Retinal pigment epithelial cell (primary cell): ENCODE measurements at regions not wholly inside any gene's neighbourhood (a gene's known extent, or its start where the extent isn't known, plus 50 kb on each side); places are given as distances from the start of the nearest gene placed in this dataset.

ENCODE experiments used
- DNase-seq: peaks from one replicate; pipeline ENCODE4 v3.0.0-alpha.2; 2010; ENCODE audit warnings: low read depth
- H3K4me3 ChIP-seq: 2 replicates; pipeline ENCODE4 v1.5.1; 2011; ENCODE audit warnings: mild to moderate bottlenecking, low read length, control low read depth, moderate library complexity
- CTCF ChIP-seq: conservative IDR thresholded peaks from 2 replicates; pipeline ENCODE4 v1.5.1; 2011; ENCODE audit warnings: low read depth, low read length, control low read depth, inconsistent platforms

DNA sequence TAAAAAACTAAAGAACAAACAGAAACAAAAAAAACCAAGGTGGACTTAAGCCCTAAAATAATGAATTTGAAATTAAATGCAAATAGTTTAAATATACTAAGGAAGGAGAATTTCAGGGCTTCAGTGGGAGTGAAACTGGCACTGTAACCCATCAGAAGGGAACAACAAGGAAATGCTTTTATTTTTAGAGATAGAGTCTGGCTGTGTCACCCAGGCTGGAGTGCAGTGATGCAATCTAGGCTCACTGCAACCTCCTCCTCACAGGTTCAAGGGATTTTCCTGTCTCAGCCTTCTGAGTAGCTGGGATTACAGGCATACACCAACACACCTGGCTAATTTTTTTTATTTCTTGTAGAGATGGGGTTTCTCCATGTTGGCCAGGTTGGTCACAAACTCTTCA, 625.2 kb upstream of the CDH8 start:
- no peak overlapping the region for H3K4me3 ChIP-seq
- no peak for TF ChIP-seq CTCF
- DNase-seq = no peak

GRCh38 chr16:62657116-62657515, 620.9 kb upstream of the CDH8 start:
- no peak for DNase-seq
- H3K4me3 ChIP-seq = no peak overlapping the region
- TF ChIP-seq CTCF = no peak

DNA sequence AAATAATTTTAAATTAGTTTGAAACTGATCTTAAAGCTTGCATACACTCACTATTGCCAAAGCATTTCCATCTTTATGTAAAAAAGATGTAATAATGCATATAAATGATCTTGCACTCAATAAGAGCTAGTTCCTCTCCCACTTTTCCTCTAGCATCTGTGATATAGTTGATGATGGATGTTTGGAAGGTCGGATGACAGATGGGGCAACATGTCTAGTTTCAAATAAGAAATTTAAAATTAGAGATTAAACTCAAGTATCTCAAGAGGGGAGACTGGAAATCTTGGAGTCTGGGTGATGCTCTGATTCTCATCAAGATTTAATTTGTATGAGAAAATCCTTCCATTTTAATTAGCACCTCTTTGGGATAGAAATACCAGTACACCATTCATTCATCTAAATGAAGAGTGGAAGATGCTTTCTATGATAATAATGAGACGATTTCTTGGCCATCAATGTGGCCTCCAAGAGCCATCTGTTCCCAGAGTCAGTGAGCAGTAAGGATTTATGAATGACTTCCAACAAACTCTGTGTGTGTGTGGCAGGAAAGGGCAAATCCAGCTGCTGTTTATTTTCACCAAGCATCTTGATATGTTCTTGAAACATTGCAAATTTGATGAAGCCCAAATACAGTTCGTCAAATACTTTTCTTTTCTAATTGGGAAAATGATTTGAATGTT, 616.3 kb upstream of the CDH8 start:
- DNase-seq = no peak
- H3K4me3 ChIP-seq = no peak overlapping the region

DNA sequence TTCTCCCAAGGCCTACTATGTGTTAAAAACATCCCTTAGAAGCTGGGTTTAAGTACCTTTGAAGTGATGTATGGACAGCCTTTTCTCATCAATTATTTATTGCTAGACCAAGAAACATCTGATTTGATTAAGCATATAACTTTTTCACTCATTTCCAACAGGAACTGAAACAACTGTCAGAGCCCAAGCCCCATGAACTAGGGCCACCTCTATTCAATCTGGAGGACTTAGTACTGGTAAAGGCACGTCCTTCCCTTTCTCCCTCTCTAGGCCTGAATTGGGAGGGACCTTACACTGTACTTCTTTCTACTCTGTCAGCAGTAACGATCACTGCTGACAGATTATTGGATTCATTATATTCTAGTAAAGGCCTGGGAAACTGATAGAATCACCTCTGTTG, 612.0 kb upstream of the CDH8 start:
- TF ChIP-seq CTCF = no peak
- H3K4me3 ChIP-seq = no peak overlapping the region
- DNase-seq = no peak

More for the DNA sequence above, 616.3 kb upstream of the CDH8 start:
- no peak for TF ChIP-seq CTCF

- no peak for DNase-seq
- no peak for TF ChIP-seq CTCF
- no peak overlapping the region for H3K4me3 ChIP-seq
These were observed 608.0 kb upstream of the CDH8 start for GRCh38 chr16:62644030-62644812.

DNA sequence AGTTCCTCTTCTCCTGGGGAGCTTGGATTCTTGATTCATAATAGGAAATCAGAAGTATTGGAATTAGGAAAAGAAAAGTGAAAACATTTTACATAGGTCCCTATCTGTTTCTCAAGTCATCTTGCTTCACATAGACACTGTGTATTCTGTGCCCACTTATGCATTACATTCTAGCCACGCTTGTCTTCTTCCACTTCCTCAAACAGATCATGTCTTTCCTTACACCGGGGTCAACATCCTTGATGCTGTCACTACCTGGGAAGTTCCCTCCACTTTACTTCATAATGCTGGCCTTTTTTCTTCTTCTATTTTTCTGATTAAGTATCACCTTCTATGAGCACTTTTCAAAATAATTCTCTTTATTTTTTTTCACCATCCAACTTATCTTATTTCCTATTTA, 606.4 kb upstream of the CDH8 start:
- no peak overlapping the region for H3K4me3 ChIP-seq
- TF ChIP-seq CTCF = no peak
- no peak for DNase-seq

DNA sequence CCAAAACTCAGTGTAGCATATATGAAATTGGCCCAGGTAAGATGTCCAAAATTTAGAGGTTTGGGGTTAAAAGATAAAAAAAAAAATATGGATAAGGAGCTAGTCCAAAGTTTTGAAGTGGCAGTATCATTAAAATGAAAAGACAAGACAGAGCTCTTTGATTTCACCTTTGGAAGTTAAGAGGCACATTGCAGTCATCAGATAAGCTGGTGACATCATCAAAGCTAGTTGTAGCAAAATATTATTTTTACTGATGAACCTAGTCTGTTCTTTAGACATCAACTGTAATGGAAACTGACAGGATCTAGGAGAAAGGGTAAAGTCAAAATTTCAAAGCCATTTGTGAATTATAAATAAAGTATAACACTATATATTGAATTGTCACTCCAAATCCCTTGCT, 603.7 kb upstream of the CDH8 start:
- no peak for TF ChIP-seq CTCF
- no peak for DNase-seq
- H3K4me3 ChIP-seq = no peak overlapping the region
